GM18867 (cell line): ENCODE measurements at regions not wholly inside any gene's neighbourhood (a gene's known extent, or its start where the extent isn't known, plus 50 kb on each side); places are given as distances from the start of the nearest gene placed in this dataset.
"Not testable (repeated sequence)": the region's sequence is repeated elsewhere in the genome, so short reads cannot be mapped to it uniquely, and the experiment has no call there.

Source experiments
- ATAC-seq: cut with Tn5 transposase; IDR thresholded peaks from one replicate; pipeline ENCODE4 v1.9.1; 2021; ENCODE audit warnings: mild to moderate bottlenecking, moderate library complexity; ENCODE audit not compliant: unreplicated experiment

- no peak for ATAC-seq
Measured at GRCh38 chr6:43939281-43940070, 169.5 kb downstream of the VEGFA start.

- ATAC-seq, result no peak
Measured at GRCh38 chr6:43938178-43939105, 168.4 kb downstream of the VEGFA start.

GRCh38 chr6:43937236-43938177 lies 167.5 kb downstream of the VEGFA start:
- ATAC-seq, result no peak

- ATAC-seq, result no peak
Measured at GRCh38 chr6:43936476-43936875, 166.5 kb downstream of the VEGFA start.

- ATAC-seq, result no peak
Measured at GRCh38 chr6:43935921-43936439, 166.0 kb downstream of the VEGFA start.

GRCh38 chr6:43934803-43935602 lies 165.0 kb downstream of the VEGFA start:
- no peak for ATAC-seq

GRCh38 chr6:43934183-43934802 lies 164.3 kb downstream of the VEGFA start:
- ATAC-seq, result no peak

GRCh38 chr6:43933148-43933885 lies 163.3 kb downstream of the VEGFA start:
- no peak for ATAC-seq

GRCh38 chr6:43932259-43933147 lies 162.5 kb downstream of the VEGFA start:
- no peak for ATAC-seq

GRCh38 chr6:43931201-43931600 lies 161.2 kb downstream of the VEGFA start:
- ATAC-seq, result no peak

- ATAC-seq, result no peak
Measured at GRCh38 chr6:43930440-43931154, 160.6 kb downstream of the VEGFA start.

- no peak for ATAC-seq
Measured at GRCh38 chr6:43929511-43929910, 159.5 kb downstream of the VEGFA start.

- ATAC-seq, result no peak
Measured at GRCh38 chr6:43927532-43928210, 157.7 kb downstream of the VEGFA start.

GRCh38 chr6:43926634-43927531 lies 156.9 kb downstream of the VEGFA start:
- ATAC-seq, result no peak

GRCh38 chr6:43925636-43926139 lies 155.7 kb downstream of the VEGFA start:
- not testable (repeated sequence) for ATAC-seq
